ENCODE measurements at regions not wholly inside any gene's neighbourhood (a gene's known extent, or its start where the extent isn't known, plus 50 kb on each side); places are given as distances from the start of the nearest gene placed in this dataset.

- no peak for ATAC-seq
- no peak for TF ChIP-seq CREB5 (CRISPR knock-in tag; IDR thresholded peaks at IDR 0.05; ENCODE audit: low read depth)
- TF ChIP-seq PPARA (CRISPR knock-in tag; IDR thresholded peaks at IDR 0.05; ENCODE audit: borderline replicate concordance) = no peak
- no peak for TF ChIP-seq SNAI2 (CRISPR knock-in tag; IDR thresholded peaks at IDR 0.05)
- TF ChIP-seq TOX (CRISPR knock-in tag; IDR thresholded peaks at IDR 0.05; ENCODE audit: borderline replicate concordance) = no peak
- TF ChIP-seq ZFP3 (CRISPR knock-in tag; IDR thresholded peaks at IDR 0.05) = no peak
- TF ChIP-seq BACH2 (CRISPR knock-in tag; IDR thresholded peaks at IDR 0.05; ENCODE audit: borderline replicate concordance) = no peak
- TF ChIP-seq RARB (CRISPR knock-in tag; IDR thresholded peaks at IDR 0.05) = no peak
- TF ChIP-seq ESRRG (CRISPR knock-in tag; IDR thresholded peaks at IDR 0.05) = no peak
- TF ChIP-seq ARNTL (CRISPR knock-in tag; IDR thresholded peaks at IDR 0.05; ENCODE audit: borderline replicate concordance, low read depth) = no peak
Observed at GRCh38 chr16:5979905-5980550, 882.4 kb upstream of the EEF2KMT start.

GRCh38 chr16:5977329-5977728 is 879.7 kb upstream of the EEF2KMT start:
- ATAC-seq = no peak
- TF ChIP-seq RARB (CRISPR knock-in tag; IDR thresholded peaks at IDR 0.05) (no peak), ZNF8 (CRISPR knock-in tag; IDR thresholded peaks at IDR 0.05) (no peak), OSR1 (CRISPR knock-in tag; IDR thresholded peaks at IDR 0.05) (no peak), PATZ1 (CRISPR knock-in tag; IDR thresholded peaks at IDR 0.05; ENCODE audit: borderline replicate concordance) (no peak), ARNTL (CRISPR knock-in tag; IDR thresholded peaks at IDR 0.05; ENCODE audit: borderline replicate concordance, low read depth) (no peak), TSHZ2 (CRISPR knock-in tag; IDR thresholded peaks at IDR 0.05) (no peak), TOX (CRISPR knock-in tag; IDR thresholded peaks at IDR 0.05; ENCODE audit: borderline replicate concordance) (no peak), ZC3H10 (CRISPR knock-in tag; IDR thresholded peaks at IDR 0.05) (no peak), BACH2 (CRISPR knock-in tag; IDR thresholded peaks at IDR 0.05; ENCODE audit: borderline replicate concordance) (no peak), ZNF565 (CRISPR knock-in tag; conservative IDR thresholded peaks at IDR 0.05; ENCODE audit: low read depth) (no peak), SNAI2 (CRISPR knock-in tag; IDR thresholded peaks at IDR 0.05) (no peak), PPARA (CRISPR knock-in tag; IDR thresholded peaks at IDR 0.05; ENCODE audit: borderline replicate concordance) (no peak), ZNF70 (CRISPR knock-in tag; IDR thresholded peaks at IDR 0.05) (no peak)

GRCh38 chr16:5972747-5973146 is 875.2 kb upstream of the EEF2KMT start:
- ATAC-seq = no peak
- TF ChIP-seq PPARA (CRISPR knock-in tag; IDR thresholded peaks at IDR 0.05; ENCODE audit: borderline replicate concordance) (no peak), OSR1 (CRISPR knock-in tag; IDR thresholded peaks at IDR 0.05) (no peak), TSHZ2 (CRISPR knock-in tag; IDR thresholded peaks at IDR 0.05) (no peak), TOX (CRISPR knock-in tag; IDR thresholded peaks at IDR 0.05; ENCODE audit: borderline replicate concordance) (no peak), ZFP30 (CRISPR knock-in tag; IDR thresholded peaks at IDR 0.05) (no peak), SNAI2 (CRISPR knock-in tag; IDR thresholded peaks at IDR 0.05) (no peak), ZFP3 (CRISPR knock-in tag; IDR thresholded peaks at IDR 0.05) (no peak), CSDC2 (CRISPR knock-in tag; IDR thresholded peaks at IDR 0.05) (no peak), ISL1 (CRISPR knock-in tag; IDR thresholded peaks at IDR 0.05) (no peak), ZNF565 (CRISPR knock-in tag; conservative IDR thresholded peaks at IDR 0.05; ENCODE audit: low read depth) (no peak), BACH2 (CRISPR knock-in tag; IDR thresholded peaks at IDR 0.05; ENCODE audit: borderline replicate concordance) (no peak), ZNF8 (CRISPR knock-in tag; IDR thresholded peaks at IDR 0.05) (no peak), CSRNP3 (CRISPR knock-in tag; IDR thresholded peaks at IDR 0.05) (no peak), RARB (CRISPR knock-in tag; IDR thresholded peaks at IDR 0.05) (no peak), ZC3H10 (CRISPR knock-in tag; IDR thresholded peaks at IDR 0.05) (no peak)

All from SK-N-SH treated with all-trans-retinoic acid at 6 μM for 48 hours (cell line).